Panc1 (cell line): ENCODE measurements at regions not wholly inside any gene's neighbourhood (a gene's known extent, or its start where the extent isn't known, plus 50 kb on each side); places are given as distances from the start of the nearest gene placed in this dataset.

Source experiments
- ATAC-seq: fragments of 200-7000 bp; cut with Tn5 transposase; 2 replicates; pipeline ENCODE4 v1.9.1; 2020; ENCODE audit warnings: mild to moderate bottlenecking, moderate library complexity
- BruUV-seq: library from RNA; stranded (reverse); fragments of 400-500 nt; replicated peaks from 2 replicates; lab custom pipeline; 2021; lab: Mats Ljungman, UMichigan
- CTCF ChIA-PET: fragments of 300-600 bp; sonication (Branson Sonifier 250); formaldehyde crosslinking; loops from one replicate; lab custom pipeline; 2022; ENCODE audit warnings: antibody characterized with exemption; lab: Charles Lee
- POLR2A ChIA-PET: fragments of 300-600 bp; sonication (Branson Sonifier 250); formaldehyde crosslinking; loops from one replicate; lab custom pipeline; 2022; ENCODE audit warnings: antibody characterized with exemption; lab: Charles Lee
- DNase-seq: peaks from one replicate; pipeline ENCODE4 v3.0.0-alpha.2; 2010; ENCODE audit warnings: low read depth, low spot score
- H3K27ac ChIP-seq: 2 replicates; pipeline ENCODE4 v1.5.1; 2011; ENCODE audit warnings: mild to moderate bottlenecking, low read length, inconsistent platforms
- H3K27me3 ChIP-seq: fragments of 200-500 bp; sonication (Bioruptor generic); 2 replicates; pipeline ENCODE4 v1.6.0; 2014; ENCODE audit warnings: low read length, inconsistent platforms; ENCODE audit not compliant: control insufficient read depth, insufficient read depth
- H3K36me3 ChIP-seq: fragments of 200-500 bp; sonication (Bioruptor generic); 2 replicates; pipeline ENCODE4 v1.5.1; 2014; ENCODE audit warnings: inconsistent platforms, mild to moderate bottlenecking, low read length, moderate library complexity; ENCODE audit not compliant: control insufficient read depth, insufficient read depth
- H3K4me1 ChIP-seq: 2 replicates; pipeline ENCODE4 v1.5.1; 2011; ENCODE audit warnings: inconsistent platforms, mild to moderate bottlenecking, low read length, moderate library complexity; ENCODE audit not compliant: control insufficient read depth, insufficient read depth
- H3K4me3 ChIP-seq, 2 experiments: 2 replicates each; pipeline ENCODE4 v1.5.1; 2011 to 2012; ENCODE audit warnings: low read depth in 2 of 2, low read length in 2 of 2, mild to moderate bottlenecking in 2 of 2, inconsistent platforms in 1 of 2, moderate library complexity in 1 of 2
- H3K9me3 ChIP-seq: fragments of 200-500 bp; sonication (Bioruptor generic); 2 replicates; pipeline ENCODE4 v1.5.1; 2014; ENCODE audit warnings: low read depth, mild to moderate bottlenecking, inconsistent platforms, low read length, moderate library complexity; ENCODE audit not compliant: control insufficient read depth, insufficient read depth
- POLR2AphosphoS5 ChIP-seq: IDR thresholded peaks from 2 replicates; pipeline ENCODE4 v1.6.1; 2012; ENCODE audit warnings: mild to moderate bottlenecking, low read depth, low read length, moderate library complexity
- SIN3A ChIP-seq: IDR thresholded peaks from 2 replicates; pipeline ENCODE4 v1.6.1; 2012; ENCODE audit warnings: low read depth, mild to moderate bottlenecking, low read length, moderate library complexity, borderline replicate concordance; ENCODE audit not compliant: insufficient read depth
- TCF7L2 ChIP-seq: IDR thresholded peaks from 2 replicates; pipeline ENCODE4 v1.6.1; 2011; ENCODE audit warnings: mild to moderate bottlenecking, low read depth, low read length, inconsistent platforms
- in situ Hi-C: cut with HindIII; loops from 2 replicates; pipeline ENCODE4 v1.10.0; 2016; ENCODE audit warnings: low sequenced_read_pairs, low pct_unique_long_range_greater_than_20kb
- intact Hi-C: fragments of 100-400 bp; cut with micrococcal nuclease; formaldehyde crosslinking; loops from one replicate; pipeline ENCODE4 v1.10.0; 2022; ENCODE audit not compliant: unreplicated experiment
- TF ChIP-seq, protein P1 (sequence below): fragments of 450-650 bp; IDR thresholded peaks from 2 replicates; pipeline ENCODE4 v1.5.1; 2017; ENCODE audit warnings: mild to moderate bottlenecking
- TF ChIP-seq, protein P2 (sequence below), 2 experiments: IDR thresholded peaks; 2 replicates each; pipeline ENCODE4 v1.6.1; 2011 to 2012; ENCODE audit warnings: low read depth in 2 of 2, control low read depth in 1 of 2, low read length in 1 of 2, mild to moderate bottlenecking in 1 of 2, moderate library complexity in 1 of 2; ENCODE audit not compliant: insufficient read depth in 1 of 2

DNA sequence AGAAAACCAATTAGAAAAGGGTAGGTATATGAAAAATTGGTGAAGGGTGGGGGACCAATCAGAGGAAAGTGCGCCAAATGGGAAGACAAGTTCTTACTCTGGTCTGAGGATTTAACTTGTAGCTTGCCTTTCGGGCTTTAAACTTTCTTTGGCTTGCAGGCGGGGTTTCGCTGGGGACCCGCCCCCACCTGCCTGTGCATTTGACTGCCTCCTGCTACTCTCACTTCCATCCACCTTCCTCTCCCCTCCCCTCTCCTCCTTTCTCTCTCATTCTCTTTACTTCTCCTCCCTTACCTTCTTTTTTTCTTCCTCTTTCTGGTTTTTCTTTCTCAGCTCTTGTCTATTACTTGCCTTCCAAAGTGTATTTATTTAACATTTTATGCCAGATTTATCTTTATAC is 278.8 kb downstream of the DNAJB9 start:
- no TSS peak for BruUV-seq
- in situ Hi-C loops (no loop called here), intact Hi-C loops (no loop called here)
- no peak for ATAC-seq
- no peak for DNase-seq
- ChIA-PET POLR2A (no interaction called here), CTCF (no interaction called here)
- Histone ChIP-seq H3K27me3 (no peaks in the 10 kb centered on the region), H3K4me3 (no peak overlapping the region), H3K27ac (no peak overlapping the region), H3K4me1 (no peaks in the 10 kb centered on the region), H3K9me3 (no peaks in the 10 kb centered on the region), H3K36me3 (no peaks in the 10 kb centered on the region)
- TF ChIP-seq, protein P1, sequence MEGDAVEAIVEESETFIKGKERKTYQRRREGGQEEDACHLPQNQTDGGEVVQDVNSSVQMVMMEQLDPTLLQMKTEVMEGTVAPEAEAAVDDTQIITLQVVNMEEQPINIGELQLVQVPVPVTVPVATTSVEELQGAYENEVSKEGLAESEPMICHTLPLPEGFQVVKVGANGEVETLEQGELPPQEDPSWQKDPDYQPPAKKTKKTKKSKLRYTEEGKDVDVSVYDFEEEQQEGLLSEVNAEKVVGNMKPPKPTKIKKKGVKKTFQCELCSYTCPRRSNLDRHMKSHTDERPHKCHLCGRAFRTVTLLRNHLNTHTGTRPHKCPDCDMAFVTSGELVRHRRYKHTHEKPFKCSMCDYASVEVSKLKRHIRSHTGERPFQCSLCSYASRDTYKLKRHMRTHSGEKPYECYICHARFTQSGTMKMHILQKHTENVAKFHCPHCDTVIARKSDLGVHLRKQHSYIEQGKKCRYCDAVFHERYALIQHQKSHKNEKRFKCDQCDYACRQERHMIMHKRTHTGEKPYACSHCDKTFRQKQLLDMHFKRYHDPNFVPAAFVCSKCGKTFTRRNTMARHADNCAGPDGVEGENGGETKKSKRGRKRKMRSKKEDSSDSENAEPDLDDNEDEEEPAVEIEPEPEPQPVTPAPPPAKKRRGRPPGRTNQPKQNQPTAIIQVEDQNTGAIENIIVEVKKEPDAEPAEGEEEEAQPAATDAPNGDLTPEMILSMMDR = no peak
- TF ChIP-seq TCF7L2 (no peak), POLR2AphosphoS5 (no peak), SIN3A (no peak)
- TF ChIP-seq, protein P2, sequence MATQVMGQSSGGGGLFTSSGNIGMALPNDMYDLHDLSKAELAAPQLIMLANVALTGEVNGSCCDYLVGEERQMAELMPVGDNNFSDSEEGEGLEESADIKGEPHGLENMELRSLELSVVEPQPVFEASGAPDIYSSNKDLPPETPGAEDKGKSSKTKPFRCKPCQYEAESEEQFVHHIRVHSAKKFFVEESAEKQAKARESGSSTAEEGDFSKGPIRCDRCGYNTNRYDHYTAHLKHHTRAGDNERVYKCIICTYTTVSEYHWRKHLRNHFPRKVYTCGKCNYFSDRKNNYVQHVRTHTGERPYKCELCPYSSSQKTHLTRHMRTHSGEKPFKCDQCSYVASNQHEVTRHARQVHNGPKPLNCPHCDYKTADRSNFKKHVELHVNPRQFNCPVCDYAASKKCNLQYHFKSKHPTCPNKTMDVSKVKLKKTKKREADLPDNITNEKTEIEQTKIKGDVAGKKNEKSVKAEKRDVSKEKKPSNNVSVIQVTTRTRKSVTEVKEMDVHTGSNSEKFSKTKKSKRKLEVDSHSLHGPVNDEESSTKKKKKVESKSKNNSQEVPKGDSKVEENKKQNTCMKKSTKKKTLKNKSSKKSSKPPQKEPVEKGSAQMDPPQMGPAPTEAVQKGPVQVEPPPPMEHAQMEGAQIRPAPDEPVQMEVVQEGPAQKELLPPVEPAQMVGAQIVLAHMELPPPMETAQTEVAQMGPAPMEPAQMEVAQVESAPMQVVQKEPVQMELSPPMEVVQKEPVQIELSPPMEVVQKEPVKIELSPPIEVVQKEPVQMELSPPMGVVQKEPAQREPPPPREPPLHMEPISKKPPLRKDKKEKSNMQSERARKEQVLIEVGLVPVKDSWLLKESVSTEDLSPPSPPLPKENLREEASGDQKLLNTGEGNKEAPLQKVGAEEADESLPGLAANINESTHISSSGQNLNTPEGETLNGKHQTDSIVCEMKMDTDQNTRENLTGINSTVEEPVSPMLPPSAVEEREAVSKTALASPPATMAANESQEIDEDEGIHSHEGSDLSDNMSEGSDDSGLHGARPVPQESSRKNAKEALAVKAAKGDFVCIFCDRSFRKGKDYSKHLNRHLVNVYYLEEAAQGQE (IDR thresholded peaks at IDR 0.05; ENCODE audit: insufficient read depth in 1 of 2, low read depth in 2 of 2, low read length in 1 of 2) = no peak

DNA sequence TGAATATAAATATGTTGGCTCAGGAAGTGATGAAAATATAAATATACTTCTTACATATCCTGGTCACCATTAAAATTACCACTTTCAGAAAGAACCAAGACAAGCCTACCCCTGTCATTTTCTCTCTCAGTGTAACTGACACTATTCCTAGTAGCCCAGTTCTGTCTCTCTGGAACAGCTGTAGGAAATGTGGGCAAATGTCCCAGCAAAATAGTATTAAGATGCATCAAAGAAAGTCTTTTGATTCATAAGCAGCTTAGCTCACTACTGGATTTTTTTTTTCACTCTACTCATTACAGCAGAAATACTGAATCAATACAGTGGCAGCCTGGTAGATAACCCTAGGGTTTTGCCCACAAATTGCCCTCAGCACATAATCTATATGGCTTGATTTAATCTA is 290.9 kb downstream of the DNAJB9 start:
- DNase-seq (no peak), ATAC-seq (no peak)
- ChIA-PET CTCF (no interaction called here), POLR2A (no interaction called here)
- in situ Hi-C loops = no loop called here
- intact Hi-C loops = no loop called here
- no peaks in the 10 kb centered on the region for H3K27me3 ChIP-seq
- no peak overlapping the region for H3K27ac ChIP-seq
- H3K4me1 ChIP-seq = no peaks in the 10 kb centered on the region
- no TSS peak for BruUV-seq
- no peaks in the 10 kb centered on the region for H3K36me3 ChIP-seq
- TF ChIP-seq, protein P1 = no peak
- TF ChIP-seq, protein P2 (IDR thresholded peaks at IDR 0.05; ENCODE audit: insufficient read depth in 1 of 2, low read depth in 2 of 2, low read length in 1 of 2) = no peak
- TF ChIP-seq TCF7L2 = no peak
- no peak for TF ChIP-seq SIN3A
- no peak for TF ChIP-seq POLR2AphosphoS5
- H3K4me3 ChIP-seq = no peak overlapping the region
- H3K9me3 ChIP-seq = peaks cover 3% of the 10 kb centered on the region; the same call in 1 of the 2 replicates
